GM23338 (cell line): ENCODE measurements at regions not wholly inside any gene's neighbourhood (a gene's known extent, or its start where the extent isn't known, plus 50 kb on each side); places are given as distances from the start of the nearest gene placed in this dataset.

Experiments used
- EZH2 ChIP-seq: fragments of 200-600 bp; sonication (generic); IDR thresholded peaks from one replicate; pipeline ENCODE4 v1.8.0; 2017; ENCODE audit warnings: antibody characterized with exemption, mild to moderate bottlenecking, low read depth; ENCODE audit not compliant: unreplicated experiment
- EZH2phosphoT487 ChIP-seq: fragments of 200-600 bp; sonication (generic); IDR thresholded peaks from one replicate; pipeline ENCODE4 v1.8.1; 2018; ENCODE audit warnings: antibody characterized with exemption; ENCODE audit not compliant: unreplicated experiment
- POLR2AphosphoS5 ChIP-seq: IDR thresholded peaks from 2 replicates; pipeline ENCODE4 v1.6.1; 2016; ENCODE audit warnings: antibody characterized with exemption, low read depth
- TF ChIP-seq, protein P1 (sequence below), 2 experiments: fragments of 200-600 bp in 1 of 2; sonication (generic) in 1 of 2; conservative IDR thresholded peaks; 2 replicates each; pipeline versions ENCODE4 v1.5.1 to v1.6.1; 2016 to 2017; ENCODE audit warnings: antibody characterized with exemption in 2 of 2, low read depth in 2 of 2, mild to moderate bottlenecking in 2 of 2, moderate library complexity in 1 of 2

GRCh38 chr2:9076210-9076609 is 72.7 kb upstream of the MBOAT2 start:
- TF ChIP-seq, protein P1, sequence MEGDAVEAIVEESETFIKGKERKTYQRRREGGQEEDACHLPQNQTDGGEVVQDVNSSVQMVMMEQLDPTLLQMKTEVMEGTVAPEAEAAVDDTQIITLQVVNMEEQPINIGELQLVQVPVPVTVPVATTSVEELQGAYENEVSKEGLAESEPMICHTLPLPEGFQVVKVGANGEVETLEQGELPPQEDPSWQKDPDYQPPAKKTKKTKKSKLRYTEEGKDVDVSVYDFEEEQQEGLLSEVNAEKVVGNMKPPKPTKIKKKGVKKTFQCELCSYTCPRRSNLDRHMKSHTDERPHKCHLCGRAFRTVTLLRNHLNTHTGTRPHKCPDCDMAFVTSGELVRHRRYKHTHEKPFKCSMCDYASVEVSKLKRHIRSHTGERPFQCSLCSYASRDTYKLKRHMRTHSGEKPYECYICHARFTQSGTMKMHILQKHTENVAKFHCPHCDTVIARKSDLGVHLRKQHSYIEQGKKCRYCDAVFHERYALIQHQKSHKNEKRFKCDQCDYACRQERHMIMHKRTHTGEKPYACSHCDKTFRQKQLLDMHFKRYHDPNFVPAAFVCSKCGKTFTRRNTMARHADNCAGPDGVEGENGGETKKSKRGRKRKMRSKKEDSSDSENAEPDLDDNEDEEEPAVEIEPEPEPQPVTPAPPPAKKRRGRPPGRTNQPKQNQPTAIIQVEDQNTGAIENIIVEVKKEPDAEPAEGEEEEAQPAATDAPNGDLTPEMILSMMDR (conservative IDR thresholded peaks at IDR 0.05; ENCODE audit: low read depth in 2 of 2), result no peak
- TF ChIP-seq POLR2AphosphoS5 (no peak), EZH2phosphoT487 (no peak), EZH2 (no peak)
